HG03097 (cell line): ENCODE measurements at regions not wholly inside any gene's neighbourhood (a gene's known extent, or its start where the extent isn't known, plus 50 kb on each side); places are given as distances from the start of the nearest gene placed in this dataset.

Source experiments
- ATAC-seq: cut with Tn5 transposase; IDR thresholded peaks from one replicate; pipeline ENCODE4 v1.9.1; 2021; ENCODE audit not compliant: unreplicated experiment, low FRiP score

GRCh38 chr3:150040097-150040496, 69.4 kb upstream of the PFN2 start:
- ATAC-seq: no peak

- no peak for ATAC-seq
Measured at GRCh38 chr3:150038830-150039229, 68.1 kb upstream of the PFN2 start.

GRCh38 chr3:150036780-150037179, 66.1 kb upstream of the PFN2 start:
- ATAC-seq: no peak

- ATAC-seq: no peak
Measured at GRCh38 chr3:150035910-150036612, 65.4 kb upstream of the PFN2 start.

- ATAC-seq: no peak
Measured at GRCh38 chr3:150035301-150035779, 64.6 kb upstream of the PFN2 start.

- ATAC-seq: no peak
Measured at GRCh38 chr3:150033721-150034120, 63.0 kb upstream of the PFN2 start.

GRCh38 chr3:150030841-150031240, 60.1 kb upstream of the PFN2 start:
- ATAC-seq: no peak

GRCh38 chr3:150023239-150023636, 52.5 kb upstream of the PFN2 start:
- ATAC-seq: no peak

- peak; percentile 71 for ATAC-seq
Measured at GRCh38 chr3:150022381-150023238, 51.9 kb upstream of the PFN2 start.

GRCh38 chr3:150020527-150020926, 49.8 kb upstream of the PFN2 start:
- ATAC-seq: no peak
